HS-5 (cell line): ENCODE measurements at regions not wholly inside any gene's neighbourhood (a gene's known extent, or its start where the extent isn't known, plus 50 kb on each side); places are given as distances from the start of the nearest gene placed in this dataset.
A peak's percentile ranks its signal among the peaks of the same experiment; 100 is the strongest.
"Not testable (repeated sequence)": the region's sequence is repeated elsewhere in the genome, so short reads cannot be mapped to it uniquely, and the experiment has no call there.

ENCODE experiments used
- DNase-seq: peaks from one replicate; pipeline ENCODE4 v3.0.0-alpha.2; 2012; ENCODE audit warnings: low read depth

- DNase-seq = not testable (repeated sequence)
Observed at GRCh38 chr1:147348592-147348991, 106.1 kb downstream of the CHD1L start.

GRCh38 chr1:147349533-147349932, 107.0 kb downstream of the CHD1L start:
- no peak for DNase-seq

DNA sequence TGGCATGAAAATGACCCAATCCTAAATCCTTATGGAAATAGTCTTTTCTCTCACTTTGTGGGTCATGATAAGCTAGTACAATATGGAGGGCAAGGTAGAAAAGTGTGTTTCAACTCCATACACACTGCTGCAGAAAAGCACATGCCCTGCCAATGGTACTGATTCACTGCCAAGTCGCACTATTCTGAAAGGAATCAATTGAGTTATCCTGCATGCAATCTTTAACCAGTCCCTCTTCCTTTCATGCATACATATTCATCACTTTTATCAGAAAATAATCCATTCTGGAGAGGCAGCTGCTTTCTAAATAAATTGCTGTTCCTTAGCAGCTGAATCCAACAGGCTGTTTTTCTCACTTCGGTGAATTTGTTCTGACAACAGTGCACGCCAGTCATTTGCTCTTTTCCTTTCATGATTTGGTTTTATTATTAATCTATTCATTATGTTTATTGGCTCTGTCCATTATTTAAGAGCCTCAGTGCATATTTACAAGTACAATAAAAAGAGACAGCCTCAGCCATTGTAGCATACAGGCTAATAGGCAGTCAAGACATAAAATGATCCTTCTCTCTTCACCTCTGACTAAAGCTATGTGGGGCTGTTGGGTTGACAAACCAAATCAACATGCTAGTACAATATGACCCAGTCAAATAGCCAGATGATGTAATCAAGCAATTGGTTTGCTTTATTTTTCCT, 108.8 kb downstream of the CHD1L start:
- no peak for DNase-seq

- no peak for DNase-seq
Observed at GRCh38 chr1:147377263-147378246, 135.1 kb downstream of the CHD1L start.

GRCh38 chr1:147379889-147380288, 137.4 kb downstream of the CHD1L start:
- DNase-seq = no peak

DNA sequence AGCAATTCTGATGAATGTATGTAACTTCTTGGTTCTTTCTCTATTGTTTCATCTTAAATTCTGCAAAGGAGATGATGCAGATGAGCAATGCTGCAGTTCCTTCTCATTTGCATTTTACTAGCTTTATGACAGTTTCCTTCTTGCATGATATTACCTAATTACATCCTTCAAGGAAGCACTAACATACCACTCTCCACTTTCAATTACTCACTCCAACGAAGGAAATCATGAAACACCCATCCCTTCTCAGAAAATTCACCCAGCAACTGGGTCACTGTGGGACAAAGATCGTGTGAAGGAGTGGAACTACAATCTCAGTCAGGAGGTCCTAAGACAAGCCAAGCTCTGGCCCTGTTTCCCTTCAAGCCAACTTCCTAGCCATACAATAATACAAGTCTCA, 142.3 kb downstream of the CHD1L start:
- no peak for DNase-seq

DNA sequence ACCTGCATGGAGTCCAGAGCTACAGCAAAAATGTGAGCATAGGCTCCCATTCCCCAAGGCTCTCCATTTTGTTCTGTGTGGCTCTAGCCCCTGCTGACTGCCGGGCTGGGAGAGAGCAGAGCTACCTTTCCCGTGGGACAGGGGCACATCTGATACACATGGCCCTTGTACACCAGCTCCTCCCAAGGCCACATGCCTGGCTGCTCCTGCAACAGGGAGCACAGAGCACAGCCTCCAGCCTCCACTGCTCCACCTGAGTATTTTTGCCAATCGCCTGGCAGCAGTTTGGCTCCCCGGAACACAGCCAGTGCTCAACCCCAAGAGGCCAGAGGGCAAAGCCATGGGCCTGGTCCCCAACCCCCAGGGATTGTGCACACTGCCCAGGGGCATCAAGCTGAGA, 146.5 kb downstream of the CHD1L start:
- DNase-seq = no peak

GRCh38 chr1:147389532-147390184, 147.2 kb downstream of the CHD1L start:
- peak; percentile 15 for DNase-seq

GRCh38 chr1:147390185-147390542, 147.7 kb downstream of the CHD1L start:
- no peak for DNase-seq

GRCh38 chr1:147391114-147391513, 148.6 kb downstream of the CHD1L start:
- no peak for DNase-seq

DNA sequence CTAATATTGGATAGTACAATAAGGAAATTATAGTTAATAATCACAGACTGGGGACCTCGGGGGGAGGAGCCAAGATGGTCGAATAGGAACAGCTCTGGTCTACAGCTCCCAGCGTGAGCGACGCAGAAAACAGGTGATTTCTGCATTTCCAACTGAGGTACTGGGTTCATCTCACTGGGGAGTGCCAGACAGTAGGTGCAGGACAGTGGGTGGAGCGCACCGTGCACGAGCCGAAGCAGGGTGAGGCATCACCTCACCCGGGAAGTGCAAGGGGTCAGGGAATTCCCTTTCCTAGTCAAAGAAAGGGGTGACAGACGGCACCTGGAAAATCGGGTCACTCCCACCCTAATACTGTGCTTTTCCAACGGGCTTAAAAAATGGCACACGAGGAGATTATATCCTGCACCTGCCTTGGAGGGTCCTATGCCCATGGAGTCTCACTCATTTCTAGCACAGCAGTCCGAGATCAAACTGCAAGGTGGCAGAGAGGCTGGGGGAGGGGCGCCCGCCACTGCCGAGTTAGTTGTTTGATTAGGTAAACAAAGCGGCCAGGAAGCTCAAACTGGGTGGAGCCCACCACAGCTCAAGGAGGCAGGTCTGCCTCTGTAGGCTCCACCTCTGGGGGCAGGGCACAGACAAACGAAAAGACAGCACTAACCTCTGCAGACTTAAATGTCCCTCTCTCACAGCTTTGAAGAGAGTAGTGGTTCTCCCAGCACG, 138.8 kb upstream of the BCL9 start:
- DNase-seq = not testable (repeated sequence)

GRCh38 chr1:147404344-147404743, 137.0 kb upstream of the BCL9 start:
- not testable (repeated sequence) for DNase-seq

- no peak for DNase-seq
Observed at GRCh38 chr1:147409886-147410285, 131.4 kb upstream of the BCL9 start.

DNA sequence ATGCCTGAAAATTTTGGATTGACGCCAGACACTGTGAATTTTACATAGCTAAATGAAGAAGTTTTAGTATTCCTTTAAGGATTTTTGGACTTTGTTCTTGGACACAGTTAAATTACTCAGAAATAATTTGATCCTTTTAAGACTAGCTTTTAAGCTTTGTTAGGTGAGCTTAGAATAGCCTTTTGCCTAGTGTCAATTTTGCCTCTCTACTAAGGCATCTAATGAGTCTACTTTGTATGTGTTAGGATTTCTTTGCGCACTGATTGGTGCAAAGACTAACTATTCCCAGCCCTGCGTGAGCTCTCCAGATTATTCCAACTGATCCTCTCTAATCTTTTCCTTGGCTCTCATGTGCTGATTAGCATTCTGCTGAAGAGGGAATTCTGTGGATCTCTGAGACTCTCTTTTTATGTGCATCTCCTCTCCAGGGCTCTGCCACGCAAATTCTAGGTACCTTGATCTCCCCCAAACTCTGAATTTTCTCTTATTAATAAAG, 128.1 kb upstream of the BCL9 start:
- DNase-seq = no peak

- no peak for DNase-seq
Observed at GRCh38 chr1:147414505-147415163, 126.7 kb upstream of the BCL9 start.

DNA sequence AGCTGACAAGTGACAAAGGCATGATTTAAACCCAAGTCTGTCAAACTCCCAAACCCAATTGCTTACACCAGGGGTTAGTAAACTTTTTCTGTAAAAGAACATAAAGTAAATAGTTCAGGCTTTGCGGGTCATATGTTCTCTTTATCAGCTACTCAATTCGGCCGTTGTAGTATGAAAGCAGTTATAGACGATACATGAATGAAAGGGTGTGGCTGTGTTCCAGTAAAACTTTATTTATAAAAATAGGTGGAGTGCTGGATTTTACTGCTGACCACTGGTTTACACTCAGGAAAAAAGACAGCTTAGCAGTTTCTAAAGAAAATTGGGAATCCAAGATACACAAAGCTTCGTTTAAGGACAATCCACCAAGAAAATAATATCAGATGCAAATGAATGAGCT, 124.3 kb upstream of the BCL9 start:
- no peak for DNase-seq

DNA sequence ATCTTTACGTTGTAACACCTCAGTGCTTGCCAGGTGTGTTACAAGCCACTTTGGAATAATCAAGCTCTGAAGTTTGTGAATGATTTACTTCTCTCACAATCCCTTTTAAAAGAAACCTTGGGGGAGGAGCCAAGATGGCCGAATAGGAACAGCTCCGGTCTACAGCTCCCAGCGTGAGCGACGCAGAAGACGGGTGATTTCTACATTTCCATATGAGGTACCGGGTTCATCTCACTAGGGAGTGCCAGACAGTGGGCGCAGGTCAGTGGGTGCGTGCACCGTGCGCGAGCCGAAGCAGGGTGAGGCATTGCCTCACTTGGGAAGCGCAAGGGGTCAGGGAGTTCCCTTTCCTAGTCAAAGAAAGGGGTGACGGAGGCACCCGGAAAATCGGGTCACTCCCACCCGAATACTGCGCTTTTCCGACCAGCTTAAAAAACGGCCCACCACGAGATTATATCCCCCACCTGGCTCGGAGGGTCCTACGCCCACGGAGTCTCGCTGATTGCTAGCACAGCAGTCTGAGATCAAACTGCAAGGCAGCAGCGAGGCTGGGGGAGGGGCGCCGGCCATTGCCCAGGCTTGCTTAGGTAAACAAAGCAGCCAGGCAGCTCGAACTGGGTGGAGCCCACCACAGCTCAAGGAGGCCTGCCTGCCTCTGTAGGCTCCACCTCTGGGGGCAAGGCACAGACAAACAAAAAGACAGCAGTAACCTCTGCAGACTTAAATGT, 118.0 kb upstream of the BCL9 start:
- not testable (repeated sequence) for DNase-seq

GRCh38 chr1:147434921-147435320, 106.4 kb upstream of the BCL9 start:
- no peak for DNase-seq

- no peak for DNase-seq
Observed at GRCh38 chr1:147444381-147444780, 96.9 kb upstream of the BCL9 start.

GRCh38 chr1:147451628-147452027, 89.7 kb upstream of the BCL9 start:
- DNase-seq = no peak

DNA sequence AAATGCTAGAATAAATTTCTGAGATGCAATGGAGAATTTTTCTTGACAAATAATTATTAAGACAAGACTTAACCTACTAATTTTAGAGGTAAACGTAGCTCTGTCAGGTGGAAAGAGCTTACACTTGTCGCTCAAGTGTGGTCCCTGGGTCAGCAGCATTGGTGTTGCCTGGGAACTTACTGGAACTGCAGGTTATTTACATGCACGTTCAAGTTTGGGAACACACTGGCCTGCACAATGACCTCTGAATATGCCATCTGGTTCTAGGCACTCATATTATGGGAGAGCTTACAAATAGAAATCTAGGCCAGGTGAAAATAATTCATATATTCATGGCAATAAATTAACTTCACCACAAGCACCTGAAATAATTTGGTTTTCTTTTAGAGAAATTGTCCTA, 88.5 kb upstream of the BCL9 start:
- DNase-seq = no peak
